DND-41 (cell line): ENCODE measurements at regions not wholly inside any gene's neighbourhood (a gene's known extent, or its start where the extent isn't known, plus 50 kb on each side); places are given as distances from the start of the nearest gene placed in this dataset.

Experiments used
- EZH2 ChIP-seq: IDR thresholded peaks from 3 replicates; pipeline ENCODE4 v1.6.1; 2012; ENCODE audit warnings: borderline replicate concordance, low read depth, mild to moderate bottlenecking, moderate library complexity, low read length, inconsistent platforms; ENCODE audit not compliant: severe bottlenecking
- TF ChIP-seq, protein P1 (sequence below): IDR thresholded peaks from 2 replicates; pipeline ENCODE4 v1.5.1; 2012; ENCODE audit warnings: borderline replicate concordance, low read length, moderate library complexity, mild to moderate bottlenecking; ENCODE audit not compliant: poor library complexity, severe bottlenecking; ENCODE audit errors: extremely low read depth

DNA sequence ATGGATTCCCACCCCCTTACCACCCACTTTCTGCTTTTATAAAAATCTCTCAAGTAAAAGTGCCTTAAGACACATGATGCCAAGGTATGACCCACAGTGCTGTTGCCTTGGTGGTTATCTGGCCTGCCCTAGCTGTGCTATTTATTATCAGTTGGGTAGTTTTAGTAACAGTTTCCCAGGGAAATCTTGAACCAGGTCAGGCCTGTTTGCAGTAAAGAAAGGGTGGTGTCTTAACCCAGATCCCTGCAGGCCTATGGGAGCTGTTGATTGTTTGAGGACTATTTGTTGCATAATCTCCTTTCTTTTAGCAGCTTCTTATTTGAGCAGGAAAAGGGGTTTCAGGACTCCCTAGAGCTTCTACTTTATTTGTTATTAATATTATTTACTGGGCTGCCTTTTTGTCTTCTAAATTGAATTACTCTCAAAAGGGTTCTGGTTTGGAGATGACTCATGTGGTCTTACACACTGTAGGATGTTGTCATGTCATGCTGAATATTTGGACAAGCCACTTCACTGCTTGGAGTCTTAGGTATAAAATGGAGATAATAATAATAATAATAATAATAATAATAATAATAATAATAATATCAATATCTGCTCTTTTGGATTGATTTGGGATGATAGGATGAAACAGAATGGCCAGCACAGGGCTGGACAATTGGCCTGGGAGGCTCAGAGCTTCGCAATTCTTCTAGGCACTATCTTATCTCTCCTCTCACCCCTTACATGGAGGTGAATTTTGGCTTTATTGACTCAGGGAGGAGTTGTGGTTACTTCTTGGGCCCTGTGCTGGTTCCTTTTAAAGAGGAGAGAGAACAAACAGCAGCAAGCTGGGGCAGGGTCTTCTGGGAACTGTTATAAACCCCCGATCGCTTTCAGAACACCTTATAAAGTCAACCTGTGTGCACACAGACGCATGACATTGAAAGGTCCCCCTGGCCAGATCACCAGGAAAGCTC, 252.1 kb downstream of the PRDM2 start:
- TF ChIP-seq, protein P1, sequence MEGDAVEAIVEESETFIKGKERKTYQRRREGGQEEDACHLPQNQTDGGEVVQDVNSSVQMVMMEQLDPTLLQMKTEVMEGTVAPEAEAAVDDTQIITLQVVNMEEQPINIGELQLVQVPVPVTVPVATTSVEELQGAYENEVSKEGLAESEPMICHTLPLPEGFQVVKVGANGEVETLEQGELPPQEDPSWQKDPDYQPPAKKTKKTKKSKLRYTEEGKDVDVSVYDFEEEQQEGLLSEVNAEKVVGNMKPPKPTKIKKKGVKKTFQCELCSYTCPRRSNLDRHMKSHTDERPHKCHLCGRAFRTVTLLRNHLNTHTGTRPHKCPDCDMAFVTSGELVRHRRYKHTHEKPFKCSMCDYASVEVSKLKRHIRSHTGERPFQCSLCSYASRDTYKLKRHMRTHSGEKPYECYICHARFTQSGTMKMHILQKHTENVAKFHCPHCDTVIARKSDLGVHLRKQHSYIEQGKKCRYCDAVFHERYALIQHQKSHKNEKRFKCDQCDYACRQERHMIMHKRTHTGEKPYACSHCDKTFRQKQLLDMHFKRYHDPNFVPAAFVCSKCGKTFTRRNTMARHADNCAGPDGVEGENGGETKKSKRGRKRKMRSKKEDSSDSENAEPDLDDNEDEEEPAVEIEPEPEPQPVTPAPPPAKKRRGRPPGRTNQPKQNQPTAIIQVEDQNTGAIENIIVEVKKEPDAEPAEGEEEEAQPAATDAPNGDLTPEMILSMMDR = no peak
- TF ChIP-seq EZH2 = no peak
